D341Med (cell line): ENCODE measurements at regions not wholly inside any gene's neighbourhood (a gene's known extent, or its start where the extent isn't known, plus 50 kb on each side); places are given as distances from the start of the nearest gene placed in this dataset.

Experiments used
- DNase-seq: peaks from one replicate; pipeline ENCODE4 v3.0.0; 2012; ENCODE audit warnings: low spot score

DNA sequence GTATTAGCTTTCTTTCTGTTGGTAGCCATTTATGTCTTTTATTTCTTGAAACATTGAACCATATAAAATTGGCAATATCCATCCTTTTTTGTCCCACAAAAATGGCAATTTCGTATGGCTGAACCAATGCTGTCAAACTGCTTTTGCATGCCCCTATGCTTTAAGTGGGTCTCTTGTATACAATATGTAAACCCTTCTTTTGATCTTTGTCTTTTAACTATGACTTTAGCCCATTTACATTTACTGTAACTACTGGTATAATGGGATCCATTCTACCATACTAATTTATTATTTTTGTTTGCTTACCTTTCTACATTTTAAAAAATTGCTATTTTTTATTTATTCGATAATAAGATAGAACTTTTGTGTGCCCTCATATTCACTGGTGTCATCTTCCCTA is 93.4 kb downstream of the TENT4A start:
- no peak for DNase-seq

DNA sequence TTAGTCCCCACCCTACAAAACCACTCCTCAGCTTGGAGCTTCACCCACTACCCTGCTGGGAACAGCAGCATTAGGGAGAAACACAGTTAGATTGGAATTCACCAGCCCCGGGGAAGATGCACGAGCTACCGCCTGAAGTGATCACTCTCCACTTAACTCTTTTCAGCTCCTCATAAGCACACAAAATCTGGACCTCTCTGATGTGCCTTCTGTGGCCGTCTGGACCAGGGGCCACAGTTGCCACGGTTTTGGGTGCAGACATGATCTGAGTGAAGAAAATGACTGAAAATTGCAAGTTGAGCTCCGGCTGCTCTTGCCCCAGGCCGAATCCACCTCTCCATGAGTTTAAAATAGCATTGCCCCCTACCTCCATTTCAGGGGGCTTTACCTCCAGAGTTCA is 95.2 kb downstream of the TENT4A start:
- no peak for DNase-seq

DNA sequence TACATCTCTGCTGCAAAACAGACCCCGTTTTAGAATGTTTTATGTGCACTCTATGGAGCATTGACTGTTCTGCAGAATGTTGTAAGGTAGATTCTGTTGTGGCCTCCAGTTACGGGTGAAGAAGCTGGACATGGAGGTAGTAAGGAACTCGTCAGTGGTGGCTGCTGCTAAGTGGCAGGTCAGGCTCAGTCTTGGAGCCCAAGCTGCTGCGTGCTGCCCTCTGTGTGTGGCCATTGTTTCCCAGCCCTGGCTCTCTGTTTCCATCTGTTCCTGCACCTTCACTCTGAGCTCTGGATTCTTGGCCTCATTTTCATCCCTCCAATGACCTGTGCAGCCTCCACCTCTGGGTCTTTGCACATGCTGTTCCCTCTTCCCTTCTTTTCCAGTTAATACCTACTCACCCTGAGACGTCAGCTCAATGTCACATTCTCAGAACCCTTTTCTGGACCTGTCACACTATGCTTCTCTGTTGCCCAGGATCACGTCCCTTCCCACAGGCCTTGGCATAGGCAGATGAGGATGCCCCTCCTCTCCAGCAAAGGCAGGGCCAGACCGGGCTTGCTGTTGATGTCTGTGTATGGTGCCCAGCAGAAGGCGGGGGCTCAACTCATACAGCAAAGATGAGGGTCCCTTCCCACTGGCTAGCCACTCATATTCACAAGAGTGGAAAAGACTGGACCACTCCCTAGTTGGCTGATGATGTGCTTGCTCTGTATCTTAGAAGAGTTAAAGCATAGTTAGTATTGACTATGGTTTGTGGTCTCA is 97.6 kb downstream of the TENT4A start:
- DNase-seq: no peak

DNA sequence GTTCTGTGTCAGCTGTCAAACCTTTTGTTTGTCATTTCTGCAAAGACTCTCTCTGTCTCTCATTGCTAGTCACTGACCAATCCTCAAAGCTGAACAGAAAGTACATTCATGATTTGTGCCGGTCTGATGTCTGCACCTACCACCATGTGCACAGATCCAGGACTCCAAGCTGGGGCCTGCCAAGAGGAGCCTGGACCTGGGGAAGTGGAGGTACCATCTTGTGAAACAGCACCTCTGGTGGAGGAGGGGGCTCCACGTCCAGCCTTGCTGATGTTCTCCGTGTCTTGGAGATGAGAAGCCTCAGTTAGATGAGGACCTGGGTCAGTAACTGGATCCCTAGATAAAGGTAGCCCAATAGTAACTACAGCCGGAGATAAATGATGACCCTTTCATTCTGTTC is 98.9 kb downstream of the TENT4A start:
- no peak for DNase-seq

DNA sequence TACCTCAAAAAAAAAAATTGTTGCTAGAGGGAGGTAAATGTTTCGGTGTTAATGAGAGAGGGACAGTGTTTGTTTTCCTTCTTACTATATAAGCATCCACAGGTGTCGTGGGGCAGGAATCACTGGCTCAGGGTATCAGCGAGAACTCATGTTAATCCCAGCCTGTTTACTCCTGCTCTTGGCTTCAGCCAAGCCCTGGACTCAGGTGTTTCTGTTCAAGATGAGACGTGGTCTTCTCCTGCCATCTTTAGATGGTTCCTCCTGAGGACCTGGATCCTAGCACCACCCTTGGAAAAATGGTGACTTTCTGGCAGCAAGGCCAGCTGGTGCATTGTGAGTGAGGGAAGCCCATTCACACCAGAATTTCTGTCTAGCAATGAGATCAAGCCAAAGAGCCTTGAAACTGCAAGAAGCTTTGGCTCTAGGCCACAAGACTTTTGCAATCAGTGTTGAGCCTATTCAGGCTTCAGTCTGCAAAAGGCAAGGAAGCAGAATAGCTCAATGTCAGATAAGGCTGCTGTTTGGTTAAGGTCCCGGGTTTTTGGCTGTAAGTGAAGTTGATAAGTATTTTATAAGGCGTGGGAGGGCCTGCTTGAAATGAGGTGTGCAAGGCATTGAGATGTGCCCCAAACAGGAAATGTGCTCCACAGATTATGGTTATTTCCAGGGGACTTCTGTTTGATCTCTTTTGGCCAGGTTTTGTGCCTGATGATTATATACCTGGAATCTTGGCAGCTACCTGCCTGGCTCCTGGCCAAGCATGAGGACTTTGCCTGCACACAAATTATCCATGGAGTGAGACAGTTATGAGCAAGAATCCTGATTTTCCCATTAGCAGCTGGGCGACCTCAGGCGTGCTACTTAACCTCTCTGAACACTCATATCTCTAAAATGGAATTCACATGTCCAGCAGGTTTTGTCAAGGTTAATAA is 99.8 kb downstream of the TENT4A start:
- no peak for DNase-seq

DNA sequence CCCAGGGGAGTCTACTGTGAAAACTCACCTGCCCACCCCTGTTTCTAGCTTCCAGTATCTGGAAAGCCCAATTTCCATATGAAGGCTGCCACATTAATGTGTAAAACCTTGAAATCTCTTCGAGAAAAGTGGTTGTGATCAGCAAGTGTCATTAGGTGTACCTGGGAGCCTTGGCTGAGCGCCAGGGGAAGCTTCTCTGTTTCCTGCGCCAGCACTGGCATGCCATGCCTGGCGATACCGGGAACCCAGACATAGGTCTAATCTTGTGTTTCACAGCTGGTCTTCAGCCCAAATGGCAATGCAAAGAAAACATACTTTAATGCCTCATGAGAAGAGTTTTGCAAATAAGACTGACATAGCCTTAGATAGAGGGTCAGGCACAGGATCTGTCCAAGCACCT is 101.6 kb downstream of the TENT4A start:
- DNase-seq: no peak

DNA sequence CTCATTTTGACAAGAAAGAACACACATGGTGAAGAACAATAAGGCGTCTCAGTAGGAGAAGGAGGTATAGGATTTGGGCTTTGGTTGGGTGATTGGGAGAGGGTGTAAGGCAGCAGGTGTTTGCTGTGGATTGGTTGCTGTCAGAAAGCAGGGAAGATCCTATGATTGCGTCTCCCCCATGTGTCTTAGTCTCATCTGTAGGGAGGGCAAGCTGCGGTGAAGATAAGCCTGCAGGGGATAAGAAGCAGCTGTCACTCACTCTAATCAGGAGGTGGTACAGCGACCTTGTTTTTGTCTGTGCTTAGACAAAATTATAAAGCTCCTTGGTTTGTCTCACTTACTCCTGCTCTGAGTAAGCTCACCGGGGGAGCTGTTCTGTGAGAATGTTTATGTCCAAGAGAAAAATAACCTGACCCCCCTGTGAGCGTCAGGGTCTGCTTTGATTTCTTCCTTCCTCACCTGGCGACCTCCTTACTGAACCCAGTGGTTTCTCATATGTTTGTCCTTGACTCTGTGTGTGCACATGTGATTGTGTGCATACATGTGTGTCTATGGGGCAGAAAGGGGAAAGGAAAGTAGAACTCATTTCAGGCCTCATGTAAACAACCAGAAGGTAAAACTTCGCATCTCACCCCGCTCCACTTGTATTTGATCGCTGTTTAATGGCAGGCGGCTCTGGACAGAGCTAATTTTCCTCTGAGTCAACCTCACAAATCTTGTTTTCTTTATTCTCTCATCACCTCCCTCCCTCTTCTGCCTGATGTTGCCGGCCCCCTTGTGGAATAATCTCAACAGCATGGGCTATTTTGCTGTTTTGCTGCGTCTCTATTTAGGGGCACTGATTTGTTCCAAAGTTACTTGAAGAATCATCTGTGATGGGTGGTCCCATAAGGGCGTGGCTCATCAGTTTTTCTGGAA is 105.6 kb downstream of the TENT4A start:
- DNase-seq: no peak

DNA sequence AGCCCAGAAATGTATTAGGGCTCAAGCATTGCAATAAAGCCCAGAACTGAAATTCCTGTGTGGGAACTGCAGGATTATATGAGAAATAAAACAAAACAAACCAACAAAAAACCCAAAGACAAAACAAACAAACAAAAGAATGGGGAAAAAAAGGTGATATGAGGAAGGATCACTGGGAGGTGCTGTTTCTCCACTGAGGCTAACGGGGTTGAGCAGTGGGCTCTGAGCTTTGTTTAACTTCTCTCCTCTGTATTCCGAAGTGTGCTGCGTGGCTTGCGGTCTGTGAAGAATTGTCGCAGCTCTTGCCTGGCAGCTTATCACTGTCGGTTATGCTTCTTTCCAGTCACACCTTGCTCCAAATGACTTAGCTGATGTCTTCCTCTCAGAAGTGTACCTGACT is 106.3 kb downstream of the TENT4A start:
- DNase-seq: no peak

DNA sequence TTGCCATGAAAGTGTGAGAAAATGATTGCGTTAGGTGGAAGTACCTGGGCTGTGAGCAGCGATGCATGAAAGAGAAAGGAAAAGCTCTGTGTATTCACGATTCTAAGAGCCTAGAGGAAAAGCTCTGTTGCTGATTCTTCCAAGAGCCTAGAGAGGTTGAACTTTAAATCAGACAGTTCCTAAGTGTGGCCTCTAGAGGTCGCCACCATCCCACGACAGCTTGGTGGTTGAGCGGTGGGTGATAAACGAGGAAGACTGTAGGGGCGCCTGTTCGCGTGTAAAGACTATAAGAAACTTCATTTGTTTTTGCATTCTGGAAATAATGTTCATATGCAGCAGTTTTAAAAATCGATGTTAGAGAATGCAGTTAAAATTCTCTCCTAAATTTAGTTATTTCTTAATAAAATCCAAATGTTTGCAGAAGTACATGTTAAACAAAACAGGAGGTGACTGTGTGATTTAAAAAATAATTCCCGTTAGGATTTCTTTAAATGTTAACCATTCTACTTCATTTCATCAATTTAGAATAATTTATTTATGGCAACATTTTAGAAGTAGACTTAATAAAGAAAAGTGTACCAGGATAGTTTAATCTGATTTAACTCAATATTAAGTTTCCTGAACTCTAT is 107.7 kb downstream of the TENT4A start:
- peak; percentile 62 for DNase-seq

DNA sequence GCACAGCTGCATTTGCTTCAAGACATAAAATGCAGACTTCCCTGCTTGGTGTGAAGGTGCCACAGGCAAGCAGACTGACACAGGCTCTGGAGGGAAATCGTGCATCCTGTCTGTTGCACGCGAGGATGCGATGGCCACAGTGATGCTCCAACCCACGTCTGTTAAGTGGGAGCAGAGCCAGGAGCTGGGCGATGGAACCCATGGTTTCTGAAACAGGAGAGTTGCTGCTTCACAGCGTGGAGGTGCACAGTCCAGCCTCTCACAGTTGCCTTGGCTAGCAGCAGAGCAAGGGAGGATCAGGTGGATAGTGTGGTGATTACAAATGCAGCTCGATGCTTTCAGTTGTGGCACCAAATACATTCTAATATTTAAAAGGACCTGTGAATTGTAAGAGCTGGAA is 108.8 kb downstream of the TENT4A start:
- no peak for DNase-seq

DNA sequence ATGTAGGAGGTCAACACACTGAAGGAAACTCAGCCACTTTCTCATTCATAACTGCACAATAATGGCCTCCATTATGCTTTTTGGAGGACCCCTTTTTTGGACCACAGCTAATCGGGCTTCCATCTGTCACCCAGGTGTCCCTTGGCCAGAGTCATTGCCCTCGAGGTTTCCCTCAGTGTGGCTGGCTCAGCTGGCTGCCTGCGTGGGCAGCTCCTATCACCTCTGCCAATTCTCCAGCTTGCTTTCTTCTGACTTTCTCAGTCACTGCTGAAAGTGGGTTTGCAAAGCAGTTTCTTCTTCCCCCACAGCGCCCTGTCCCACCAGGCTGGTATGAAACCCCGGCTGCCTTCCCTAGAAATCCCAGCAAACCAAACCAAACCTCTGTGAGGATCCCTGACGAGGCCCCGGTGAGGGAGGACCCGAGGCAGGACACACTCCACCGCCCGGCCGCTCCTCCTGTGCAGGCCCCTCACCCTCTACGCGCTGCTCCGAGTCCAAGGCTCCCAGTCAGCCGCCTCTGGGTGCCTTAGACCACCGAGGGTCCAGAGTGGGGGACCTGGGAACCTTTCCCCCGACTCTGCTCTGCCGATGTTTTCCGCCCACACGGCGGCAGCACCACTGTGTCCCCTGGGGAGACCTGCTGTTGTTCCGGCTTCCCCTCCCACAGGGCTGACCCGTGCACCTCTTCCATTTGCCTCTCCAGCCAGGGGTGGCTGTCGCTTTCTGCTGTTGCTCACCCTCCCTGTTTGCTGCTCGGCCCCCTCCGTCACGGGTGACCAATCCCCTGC is 109.5 kb downstream of the TENT4A start:
- no peak for DNase-seq

DNA sequence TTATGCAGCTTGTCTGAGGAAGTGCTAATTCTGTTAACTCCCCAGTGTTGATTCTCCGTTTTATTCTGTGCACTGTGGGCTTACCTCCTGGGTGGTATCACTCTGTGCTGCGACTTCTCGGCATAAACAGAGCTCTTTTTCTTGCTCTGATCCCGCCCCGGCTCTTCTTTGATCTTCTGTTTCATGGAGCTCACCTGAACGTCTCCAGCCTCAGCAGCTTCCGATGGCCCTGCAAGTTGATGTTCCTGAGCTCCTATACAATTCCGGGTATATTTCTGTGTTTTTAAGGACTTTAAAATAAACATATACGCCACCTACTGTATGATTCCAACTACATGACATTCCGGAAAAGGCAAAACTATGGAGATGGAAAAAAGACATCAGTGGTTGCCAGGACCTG is 110.8 kb downstream of the TENT4A start:
- no peak for DNase-seq

DNA sequence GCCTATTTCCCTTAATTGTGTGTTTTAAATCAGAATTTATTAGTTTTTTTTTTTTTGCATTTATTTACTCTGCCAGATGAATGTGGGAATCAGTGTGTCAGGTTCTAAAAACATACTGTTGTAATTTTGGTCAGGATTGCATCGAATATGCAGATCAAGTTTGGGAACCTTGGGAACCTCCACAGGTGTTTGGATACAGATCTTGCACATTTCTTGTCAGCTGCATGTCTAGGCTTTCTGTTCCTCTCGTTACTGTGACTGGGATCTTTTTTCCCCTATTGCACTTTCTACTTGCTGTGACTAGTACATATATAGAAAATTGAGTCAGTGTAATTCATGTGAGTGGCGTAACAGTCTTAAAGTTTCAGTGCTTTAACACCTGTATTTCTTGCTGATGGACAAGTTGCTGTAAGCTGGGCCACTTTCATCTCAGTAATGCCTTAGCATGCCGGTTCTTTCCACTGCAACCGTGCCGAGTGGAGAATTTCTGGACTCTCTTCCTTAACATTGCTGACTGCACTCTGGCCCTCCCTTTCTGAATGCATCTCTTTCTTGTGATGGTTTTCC is 112.5 kb downstream of the TENT4A start:
- no peak for DNase-seq

DNA sequence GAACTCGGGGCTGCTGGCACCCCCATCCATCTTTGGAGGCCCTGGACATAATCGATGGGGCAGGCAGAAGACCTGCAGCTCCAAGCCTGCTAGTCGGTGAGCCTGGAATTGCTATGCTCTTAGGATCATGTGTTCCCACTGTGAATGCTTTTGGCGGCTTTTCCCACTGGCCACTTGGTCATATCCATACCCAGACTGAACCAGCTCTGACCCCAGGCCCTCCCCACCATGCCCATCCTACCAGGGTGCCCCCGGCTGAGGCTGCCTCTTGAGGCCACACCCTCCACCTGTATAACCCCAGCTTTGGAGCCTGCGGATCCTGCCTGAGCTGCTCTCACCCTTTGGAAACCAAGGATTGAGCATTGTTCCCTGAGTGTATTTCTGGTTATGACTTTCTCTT is 113.5 kb downstream of the TENT4A start:
- DNase-seq: no peak

DNA sequence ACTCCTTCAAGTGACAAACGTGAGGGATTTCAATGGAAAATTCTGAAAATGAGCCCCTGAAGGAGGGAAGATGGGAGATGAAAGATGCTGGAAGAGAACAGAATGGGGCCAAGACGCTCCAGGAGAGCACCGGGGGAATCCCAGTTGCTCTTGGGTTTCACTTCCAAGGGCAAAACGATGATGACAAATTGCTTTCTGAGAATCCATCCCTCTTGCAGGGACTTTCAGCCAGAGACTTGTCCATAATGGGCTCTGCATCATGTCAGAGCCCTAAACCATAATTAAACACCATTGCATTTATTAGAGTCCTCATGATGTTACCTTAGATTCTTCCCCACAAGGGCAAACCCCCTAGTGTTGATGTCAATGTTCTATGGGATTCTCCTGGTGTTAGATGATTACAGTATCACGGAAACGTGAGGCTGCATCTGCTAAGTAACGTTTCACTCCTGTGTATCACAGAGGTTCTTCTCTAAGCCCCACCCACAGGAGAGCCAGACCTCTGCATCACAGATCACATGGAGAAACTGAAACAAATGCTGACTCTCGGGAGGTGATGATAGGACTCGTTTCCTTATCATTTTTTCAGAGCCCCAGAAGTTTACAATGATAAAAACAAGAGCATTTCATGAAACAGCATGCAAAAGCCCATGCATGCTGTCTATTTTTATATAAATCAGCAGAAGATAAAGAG is 114.4 kb downstream of the TENT4A start:
- no peak for DNase-seq

DNA sequence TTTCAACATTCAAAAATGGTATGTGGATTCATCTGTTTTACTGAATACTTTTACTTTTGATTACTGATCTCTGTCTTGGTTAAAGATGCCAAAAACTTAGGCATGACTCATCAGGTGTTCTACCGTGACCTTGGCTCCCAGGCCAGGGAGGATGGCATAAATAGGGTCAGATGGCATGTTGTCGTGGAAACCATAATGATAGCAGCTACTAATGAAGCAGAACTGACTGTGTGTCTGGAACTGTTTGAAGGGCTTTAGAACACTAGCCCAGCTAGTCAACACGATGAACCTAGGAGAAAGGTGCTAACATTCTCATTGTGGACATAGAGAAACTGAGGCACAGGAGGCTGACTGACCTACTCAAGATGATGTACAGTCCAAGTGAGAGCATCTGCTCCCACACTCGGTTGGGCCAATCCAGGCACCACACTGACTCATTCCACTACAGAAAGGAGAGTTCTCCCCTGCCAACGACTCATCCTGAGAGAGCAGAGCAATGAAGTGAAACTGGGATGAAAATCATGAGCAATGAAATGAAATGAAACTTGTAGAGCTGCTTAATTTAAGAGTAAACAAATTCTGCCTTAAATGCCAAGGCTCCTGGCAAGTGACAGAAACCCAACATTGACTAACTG is 116.0 kb downstream of the TENT4A start:
- no peak for DNase-seq

DNA sequence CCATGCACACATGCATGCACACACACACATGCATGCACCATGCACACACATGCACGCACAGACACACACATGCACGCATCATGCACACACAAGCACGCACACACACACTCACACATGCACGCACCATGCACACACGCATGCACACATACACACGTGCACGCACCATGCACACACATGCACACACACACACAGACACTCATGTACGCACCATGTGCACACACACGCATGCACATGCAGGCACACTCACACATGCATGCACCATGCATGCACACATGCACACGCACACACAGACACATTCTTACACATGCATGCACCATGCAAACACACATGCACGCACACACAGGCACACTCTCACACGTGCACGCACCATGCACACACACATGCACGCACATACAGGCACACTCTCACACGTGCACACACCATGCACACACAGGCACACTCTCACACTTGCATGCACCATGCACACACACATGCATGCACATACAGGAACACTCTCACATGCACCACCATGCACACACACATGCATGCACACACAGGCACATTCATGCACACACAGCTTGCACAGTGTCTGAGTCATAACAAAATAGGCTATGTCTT is 117.5 kb downstream of the TENT4A start:
- no peak for DNase-seq

DNA sequence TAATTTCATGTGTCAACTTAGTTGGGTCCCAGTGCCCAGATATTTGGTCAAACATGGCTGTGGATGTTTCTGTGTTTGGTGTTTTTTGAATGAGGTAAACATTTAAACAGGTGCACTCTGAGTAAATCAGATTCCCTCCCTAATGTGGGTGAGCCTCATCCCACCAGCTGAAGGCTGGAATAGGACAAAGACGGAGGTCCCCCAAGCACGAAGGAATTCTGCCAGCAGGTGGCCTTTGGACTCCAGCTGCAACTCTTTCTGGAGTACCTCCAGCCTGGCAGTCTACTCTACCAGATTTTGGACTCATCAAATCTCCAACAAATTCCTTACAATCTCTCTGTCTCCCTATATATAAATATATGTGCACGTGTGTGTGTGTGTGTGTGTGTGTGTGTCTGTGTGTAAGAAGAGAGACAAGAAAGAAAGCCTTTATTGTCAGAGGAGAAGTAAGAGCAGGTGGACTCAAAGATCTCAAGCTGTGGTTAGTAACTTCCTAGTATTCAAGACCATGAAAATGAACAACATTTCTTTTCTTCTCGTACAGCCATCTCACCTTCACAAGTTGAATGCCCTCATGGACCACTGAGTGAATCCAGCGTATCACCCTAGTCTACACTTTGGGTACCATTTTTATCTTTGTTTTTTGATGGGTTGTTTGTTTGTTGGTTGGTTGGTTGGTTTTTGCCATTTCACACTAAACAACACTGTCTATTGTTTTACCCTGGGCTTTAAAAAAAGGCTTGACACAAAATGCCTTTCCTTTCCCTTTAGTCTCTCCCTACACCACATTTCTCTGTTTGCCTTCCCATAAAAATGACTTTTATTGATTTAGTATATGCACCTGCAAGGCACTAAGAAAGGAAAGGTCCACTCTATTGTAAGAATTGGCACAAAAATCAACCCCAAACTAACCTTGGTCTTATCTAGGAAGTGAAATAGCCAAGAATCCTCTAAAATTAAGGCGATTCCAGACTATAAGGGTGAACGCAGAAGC is 118.7 kb downstream of the TENT4A start:
- DNase-seq: no peak
